GM18870 (cell line): ENCODE measurements at regions not wholly inside any gene's neighbourhood (a gene's known extent, or its start where the extent isn't known, plus 50 kb on each side); places are given as distances from the start of the nearest gene placed in this dataset.

ENCODE experiments used
- ATAC-seq: cut with Tn5 transposase; IDR thresholded peaks from one replicate; pipeline ENCODE4 v1.9.1; 2021; ENCODE audit warnings: moderate library complexity; ENCODE audit not compliant: unreplicated experiment

DNA sequence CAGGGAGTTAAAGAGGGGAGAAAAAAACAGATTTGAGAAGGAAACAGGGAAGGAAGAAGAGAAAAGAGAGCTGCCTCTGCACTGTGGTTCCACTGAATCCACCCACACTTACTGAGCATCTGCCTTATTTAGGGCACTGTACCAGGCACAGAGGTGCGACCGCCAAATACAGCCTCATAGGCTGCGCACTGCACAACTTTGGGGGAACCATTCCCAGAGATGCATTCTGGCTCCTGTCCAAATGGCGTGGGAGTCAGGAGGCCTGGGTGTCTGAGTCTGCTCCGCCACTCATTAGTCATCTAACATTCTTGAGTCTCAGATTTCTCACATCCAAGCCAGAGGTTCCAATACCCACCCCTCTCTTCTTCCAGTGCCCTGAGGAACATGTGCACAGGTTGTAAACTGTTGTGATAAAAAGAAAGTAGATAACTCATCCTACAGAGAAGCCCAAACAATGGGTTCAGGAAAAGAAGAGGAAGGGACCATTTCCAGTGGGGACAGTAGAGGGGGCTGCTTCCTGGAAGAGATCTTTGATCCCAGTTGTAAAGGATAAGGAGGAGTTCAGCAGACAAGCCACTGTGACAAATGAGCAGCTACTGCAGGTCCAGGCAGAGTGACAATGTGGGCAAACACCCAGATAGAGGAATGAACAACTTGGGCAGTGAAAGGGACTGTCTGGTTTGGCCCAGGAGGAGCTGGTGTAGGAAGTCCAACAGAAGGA, 254.6 kb downstream of the UACA start:
- ATAC-seq: no peak

DNA sequence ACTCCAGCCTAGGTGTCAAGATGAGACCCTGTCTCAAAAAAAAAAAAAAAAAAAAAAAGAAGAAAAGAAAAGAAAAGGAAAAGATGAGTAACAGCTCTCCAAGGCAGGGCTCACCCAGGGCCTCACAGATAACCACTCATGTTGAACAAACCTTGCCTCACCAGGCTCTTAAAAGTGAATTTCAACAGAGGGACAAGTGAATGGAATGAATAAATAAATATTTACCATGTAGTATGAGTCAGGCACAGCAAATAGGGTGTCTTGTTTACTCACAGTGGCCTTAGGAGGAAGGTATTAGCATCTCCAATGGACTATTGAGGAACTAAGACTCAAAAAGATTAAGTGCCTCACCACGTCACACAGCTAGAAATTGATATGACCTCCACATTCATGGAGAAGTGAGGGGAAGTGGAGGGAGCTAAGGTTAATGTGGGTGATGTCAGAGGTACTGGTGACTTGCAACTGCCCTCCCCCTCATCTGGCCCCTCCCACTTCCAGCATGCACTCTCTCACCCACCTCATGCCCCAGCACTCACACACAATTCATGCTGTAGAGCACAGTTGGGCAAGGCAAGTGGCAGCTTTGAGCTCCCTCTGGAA, 255.5 kb downstream of the UACA start:
- no peak for ATAC-seq

DNA sequence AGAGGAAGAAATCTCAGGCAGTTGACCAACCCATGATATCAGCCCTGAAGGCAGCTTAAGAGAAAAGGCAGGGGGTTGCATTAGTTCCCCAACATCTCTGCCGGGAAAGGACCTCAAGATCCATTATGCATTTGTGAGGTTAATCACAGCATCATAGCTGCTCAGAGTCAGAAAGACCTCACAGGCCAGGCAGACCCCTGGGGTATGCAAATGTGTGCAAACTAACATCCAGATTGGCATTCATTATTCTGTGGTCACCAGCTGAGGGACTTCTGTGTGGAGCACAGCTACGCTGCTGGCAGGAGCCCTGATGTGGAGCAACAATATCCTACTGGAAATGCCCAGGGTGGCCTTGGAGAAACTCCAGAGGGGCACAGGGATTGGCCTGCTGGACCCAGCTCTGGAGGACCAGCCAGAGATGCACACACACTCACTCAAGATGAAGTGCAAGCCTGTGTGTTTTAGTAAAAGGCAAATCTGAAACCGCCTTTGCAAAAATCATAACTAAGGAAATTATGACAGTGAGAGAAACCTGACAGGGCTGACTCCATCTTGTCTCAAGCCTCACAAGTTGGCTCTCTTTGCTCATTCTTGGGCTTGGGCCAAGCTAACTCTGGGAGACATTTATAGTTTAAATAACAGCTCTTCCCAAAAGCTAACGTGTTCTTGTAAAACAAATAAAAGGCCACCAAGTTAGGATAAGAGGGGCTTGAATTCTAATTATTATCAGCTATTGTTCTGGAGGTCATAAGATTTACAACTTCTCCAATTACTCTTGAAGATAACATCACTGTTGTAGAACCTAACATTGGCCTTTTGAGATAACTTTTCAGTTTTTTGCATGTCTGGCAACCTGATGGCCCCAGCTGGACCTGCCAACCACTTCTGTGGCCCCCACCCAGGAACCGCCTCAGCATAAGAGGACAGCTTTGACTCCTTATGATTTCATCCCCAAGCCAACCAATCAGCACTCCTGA, 257.1 kb downstream of the UACA start:
- ATAC-seq: no peak

DNA sequence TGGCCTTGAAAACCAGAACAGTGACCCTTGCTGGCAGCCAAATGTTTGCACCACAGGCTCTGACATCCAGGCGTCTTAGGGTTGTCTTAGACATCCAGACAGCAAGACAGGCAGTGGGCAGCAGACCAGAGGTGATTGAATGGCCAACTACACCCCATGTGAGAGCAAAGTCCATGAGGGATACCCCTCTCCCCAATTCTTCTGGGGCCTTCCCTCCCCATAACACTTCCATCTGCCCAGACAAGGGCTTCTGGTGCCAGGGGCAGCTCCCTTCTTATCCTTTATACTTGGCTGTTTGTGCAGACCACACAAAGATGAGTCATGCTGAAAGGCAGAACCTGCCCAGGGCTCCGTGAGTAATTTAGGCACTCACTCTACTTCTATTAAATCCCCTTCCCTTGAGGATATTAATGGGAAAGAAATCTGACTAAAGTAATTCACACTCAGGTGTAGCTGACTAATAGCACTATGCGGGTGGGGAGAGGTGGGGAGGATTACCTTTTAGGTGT, 257.9 kb downstream of the UACA start:
- ATAC-seq: no peak

DNA sequence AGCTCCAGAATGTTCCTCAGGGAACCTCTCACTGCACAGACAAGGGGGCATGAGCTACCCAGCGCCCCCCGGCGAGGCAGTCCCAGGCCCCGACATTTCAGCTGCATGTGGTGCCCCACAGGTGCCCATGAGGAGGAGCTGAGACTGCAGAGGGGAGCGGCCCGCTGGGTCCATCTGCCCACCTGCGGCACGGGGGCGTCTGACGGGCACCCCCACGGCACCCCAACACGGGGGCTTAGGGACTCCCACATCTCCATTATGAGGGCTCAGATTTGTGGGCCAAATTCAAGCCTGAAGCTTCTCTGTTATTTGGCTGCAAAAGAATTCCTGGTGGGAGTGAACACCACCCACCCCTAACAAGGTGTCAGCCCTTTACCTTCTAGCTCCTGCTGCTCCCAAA, 258.4 kb downstream of the UACA start:
- ATAC-seq: no peak

DNA sequence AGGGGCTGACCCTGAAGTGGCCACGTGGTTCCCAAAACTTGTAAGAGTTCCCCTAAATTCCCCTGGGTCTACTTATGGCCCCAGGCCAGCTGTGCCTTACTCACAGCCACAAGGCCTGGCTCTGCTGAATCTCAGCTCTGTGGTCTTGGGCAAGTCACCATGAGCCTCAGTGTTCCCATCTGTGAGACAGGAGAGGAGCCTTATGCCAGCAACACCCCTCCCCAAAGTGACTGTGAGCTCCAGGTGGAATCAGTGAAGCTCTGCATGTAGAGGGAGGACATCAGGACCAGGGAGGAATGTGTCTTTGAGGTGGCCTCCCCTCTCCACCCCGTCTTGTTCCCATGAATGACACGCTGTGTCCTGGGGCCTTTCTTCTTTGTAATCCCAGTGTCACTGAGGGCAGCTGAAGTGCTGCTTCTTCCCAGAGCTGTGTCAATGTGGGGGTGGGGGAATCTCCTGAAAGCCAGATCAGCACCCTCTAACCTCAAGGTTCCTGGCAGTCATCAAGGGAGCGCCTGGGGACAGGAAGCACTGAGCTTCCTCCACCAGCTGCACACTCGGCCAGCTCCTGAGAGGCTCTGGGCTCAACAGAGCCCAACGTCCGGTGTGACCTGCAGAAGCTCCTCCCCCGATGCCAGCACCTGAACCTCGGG, 258.9 kb downstream of the UACA start:
- peak; percentile 36 for ATAC-seq

DNA sequence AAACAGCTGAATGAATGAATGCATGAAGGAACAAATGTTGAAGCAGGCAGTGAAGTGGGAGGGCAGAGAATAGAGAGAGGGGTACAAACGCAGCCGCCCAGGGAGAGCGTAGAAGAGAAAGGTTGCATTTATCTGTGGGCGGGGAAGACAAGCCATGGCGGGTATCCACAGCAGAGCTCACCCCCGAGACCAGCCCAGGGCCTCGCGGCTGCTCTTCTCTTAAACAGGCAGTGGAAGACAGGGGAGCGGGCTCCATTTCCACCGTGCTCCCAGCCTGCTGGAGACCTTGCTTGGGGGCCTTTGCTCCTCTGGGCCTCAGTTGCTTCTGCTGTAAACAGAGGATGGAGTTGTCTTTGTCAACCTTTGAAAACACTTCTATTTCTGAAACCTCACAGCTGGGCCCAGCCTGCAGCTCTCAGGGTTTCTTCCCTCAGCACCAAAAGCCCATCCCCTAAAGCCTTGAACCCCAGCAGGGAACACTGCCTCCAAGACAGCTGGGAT, 259.5 kb downstream of the UACA start:
- ATAC-seq: no peak

DNA sequence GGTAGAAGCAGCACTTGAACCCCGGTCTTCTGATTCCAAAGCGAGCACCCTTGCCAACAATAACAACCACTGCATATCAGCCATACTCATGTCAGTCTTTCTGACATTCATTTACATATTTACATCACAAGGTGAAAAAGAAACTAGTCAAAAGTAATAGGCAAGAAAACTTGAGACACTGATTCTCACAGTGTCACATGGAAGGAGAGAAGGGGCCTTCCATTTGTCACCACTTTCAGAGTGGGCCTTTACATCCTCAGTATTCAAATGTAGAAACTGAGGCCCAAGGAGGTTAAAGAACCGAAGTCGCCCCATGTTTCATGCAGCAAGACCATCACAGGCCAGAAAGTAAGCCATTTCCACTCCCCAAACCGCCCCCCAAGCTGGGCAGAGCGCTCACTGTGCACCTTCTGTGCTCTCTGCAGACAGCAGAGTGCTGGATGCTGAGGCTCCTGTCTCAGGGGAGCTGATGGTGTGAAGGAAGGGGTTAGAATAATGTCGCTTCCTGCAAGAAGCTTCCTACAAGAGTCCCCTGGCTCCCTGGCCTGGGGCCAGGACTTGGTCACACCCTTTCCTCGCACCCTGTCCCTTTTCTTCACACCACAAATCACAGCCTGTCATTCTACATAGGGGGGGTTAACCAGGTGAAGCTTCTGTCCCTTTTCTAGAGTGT, 260.1 kb downstream of the UACA start:
- no peak for ATAC-seq

DNA sequence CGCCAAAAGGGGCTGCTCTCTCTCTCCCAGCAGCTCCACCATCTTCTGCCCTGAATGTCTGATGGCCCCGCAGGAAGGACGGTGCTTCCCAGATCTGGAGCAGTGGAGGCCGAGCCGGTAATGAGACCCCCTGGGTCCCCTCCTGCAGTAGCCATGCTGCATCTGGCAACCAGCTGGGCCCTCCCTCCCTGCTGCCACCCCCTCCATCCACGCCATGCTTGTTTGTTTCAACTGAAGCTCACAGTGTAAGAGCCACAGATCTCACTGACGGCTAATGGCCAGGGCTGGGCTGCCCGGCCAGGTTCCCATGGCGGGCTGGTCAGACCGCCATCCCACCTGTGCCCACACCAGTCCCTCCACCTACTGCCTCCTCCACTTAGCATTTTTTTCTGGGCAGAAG, 260.8 kb downstream of the UACA start:
- no peak for ATAC-seq

DNA sequence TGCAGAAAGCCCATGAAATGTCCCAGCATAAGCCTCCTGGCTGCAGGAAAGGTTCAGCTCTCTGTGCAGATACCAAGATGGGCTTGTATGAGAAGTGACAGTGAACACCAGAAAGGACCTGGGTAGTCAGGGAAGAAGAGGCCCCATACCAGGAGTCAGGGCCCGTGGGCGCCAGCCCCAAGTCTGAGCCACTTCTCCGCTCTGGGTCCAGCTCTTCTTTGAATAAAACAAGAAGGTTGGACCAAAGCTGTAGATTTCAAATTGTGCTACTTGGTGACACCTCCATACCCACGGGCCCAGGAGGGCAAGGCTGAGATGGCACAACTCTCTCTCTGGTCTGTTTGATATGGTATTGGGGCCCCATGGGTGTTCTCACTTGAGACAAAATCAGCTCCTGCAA, 261.5 kb downstream of the UACA start:
- ATAC-seq: no peak

DNA sequence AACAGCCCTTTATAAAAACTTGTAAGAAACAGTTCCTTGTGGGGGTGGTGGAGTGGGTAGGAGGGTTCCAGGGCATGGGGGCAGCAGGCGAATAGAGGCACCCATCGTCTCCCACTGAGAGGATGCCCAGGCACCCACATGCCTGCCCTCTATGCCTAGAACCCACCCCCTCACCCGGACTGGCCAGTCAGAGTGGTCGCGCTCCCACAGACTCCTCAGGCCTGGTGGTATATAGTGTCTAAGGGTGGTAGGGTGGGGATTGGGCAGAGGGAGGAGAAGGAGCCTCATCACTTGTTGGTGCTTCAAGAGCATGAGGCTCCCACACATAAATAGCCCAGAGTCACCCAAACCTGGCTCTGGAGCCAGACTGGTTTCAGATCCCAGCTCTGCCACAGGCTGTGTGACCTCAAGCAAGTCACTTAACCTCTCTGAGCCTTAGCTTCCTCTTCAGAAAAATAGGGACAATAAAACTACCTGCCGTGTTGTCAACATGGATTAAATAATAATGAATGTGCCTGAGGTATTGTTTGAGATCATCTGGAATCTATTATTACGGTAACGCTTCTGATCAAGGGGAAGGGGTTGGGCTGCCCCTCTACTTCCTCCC, 262.1 kb downstream of the UACA start:
- no peak for ATAC-seq

DNA sequence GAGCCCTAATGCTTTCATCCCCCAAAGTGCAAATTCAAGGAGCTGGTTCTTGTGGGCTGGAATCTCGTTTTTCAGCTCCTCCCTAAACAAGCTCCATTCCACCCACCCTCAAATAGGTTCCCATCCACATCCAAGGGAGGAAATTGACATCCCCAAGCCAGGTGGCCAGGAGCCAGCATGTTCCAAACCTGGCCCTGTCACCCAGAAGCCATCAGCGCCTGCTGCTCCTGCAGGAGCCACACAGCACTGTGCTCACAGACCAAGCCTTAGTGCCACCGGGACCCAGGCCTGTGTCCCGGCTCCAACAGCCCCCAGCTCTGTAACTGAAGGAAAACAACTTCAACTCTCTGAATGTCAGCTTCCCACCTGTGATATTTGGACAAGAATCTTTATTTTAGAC, 263.6 kb downstream of the UACA start:
- ATAC-seq: no peak

DNA sequence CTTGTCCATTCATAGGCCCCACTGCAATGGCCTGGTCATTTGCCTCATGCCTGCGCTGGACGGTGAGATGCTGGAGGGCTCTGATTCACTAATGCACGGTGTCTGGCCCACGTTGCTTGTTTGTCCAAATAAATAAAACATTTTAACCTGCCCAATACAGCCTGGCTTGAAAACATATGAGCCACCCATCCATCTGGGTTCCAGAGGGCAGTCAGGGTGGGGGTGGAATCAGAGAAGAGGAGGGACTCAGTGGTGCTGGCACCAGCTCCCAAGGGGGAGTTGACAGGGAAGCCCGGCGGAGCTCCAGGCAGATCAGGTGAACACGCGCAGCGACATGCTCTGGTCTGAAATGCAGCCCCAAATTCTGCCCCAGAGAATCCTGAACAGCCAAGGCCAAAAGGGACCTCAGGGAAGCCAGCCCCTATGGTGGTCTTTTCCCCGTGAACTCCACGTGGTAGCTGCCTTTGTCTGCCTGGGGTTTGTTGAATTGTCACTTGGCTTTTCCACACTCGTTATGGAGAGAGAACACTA, 265.2 kb downstream of the UACA start:
- no peak for ATAC-seq

DNA sequence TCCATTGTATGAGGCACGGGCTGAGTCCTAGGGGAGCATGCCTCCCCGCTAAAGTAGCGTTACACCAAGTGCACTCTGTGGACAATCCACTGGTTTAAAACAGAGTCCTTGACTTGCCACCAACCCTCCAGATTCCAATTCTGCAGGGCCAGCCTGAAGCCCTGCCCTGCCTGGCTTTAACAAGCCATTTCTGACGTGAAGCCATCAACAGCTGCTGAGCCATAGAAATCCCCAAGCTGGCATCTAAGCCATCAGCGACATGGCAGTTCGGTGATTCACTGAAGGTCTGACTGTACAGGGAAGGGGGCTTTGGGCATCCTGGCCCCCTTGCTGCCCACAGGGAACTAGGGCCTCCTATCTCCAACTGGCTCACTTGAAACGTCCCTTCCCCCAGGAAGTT, 265.7 kb downstream of the UACA start:
- no peak for ATAC-seq

DNA sequence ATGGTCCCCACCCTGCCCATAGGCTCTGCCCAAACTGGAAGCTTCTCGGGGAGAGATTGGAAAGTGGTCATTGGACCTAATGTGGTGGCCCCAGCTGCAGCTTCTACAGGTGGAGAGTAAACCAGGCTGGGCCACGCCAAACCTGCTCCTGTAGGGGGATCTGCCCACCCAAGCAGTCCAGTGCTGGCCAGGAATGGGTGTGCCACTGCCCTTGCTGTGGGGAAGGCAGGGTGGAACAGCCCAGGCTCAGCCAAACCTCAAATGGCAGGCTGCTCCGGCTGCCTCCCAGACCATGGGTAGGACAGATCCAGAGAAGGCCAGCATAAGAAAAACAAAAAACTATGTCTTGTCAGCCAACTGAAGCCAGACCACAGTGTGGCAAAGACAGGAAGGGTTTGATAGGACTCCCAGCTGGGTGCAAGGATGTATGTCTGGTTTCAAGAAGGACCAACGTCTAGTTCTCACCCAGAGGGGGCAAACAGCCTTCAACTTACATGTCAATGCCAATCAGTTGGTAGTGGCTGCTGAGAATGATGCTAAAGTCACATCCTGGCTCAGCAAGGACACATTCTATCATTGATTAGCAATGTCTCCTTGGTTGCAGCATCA, 267.3 kb downstream of the UACA start:
- no peak for ATAC-seq

DNA sequence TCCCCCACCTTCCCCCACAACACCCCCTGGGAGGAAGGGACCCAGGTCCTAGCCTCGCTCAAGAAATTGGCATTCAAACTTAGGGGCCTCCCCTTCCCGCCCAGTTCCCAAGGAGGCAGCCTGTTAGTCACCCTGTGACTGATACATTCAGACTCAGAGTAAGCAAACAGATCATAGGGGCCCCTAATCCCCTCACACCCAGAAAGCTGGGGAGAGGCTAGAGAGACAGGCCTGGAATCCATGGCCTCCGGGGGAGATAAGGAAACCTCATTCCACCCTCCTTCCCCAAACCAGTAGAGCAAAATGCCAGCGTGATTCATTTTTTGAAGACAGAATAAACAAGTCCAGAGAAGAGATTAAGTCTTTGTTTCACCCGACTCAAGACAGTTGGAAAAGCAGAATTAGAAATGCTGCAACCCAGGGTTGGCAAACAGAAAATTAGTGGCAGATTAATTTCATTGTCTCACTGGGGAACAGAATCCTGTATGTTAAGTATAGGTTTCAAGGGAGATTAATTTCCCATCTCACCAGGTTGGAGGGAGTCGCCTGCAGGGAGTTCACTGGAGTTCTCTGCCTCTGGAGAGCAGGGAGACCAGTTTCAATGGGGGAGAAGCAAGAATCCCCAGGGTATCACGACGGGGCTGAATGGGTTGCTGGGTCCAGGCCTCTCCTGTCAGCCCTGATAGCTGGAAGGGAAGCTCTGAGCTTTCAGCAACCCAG, 268.3 kb downstream of the UACA start:
- ATAC-seq: no peak

DNA sequence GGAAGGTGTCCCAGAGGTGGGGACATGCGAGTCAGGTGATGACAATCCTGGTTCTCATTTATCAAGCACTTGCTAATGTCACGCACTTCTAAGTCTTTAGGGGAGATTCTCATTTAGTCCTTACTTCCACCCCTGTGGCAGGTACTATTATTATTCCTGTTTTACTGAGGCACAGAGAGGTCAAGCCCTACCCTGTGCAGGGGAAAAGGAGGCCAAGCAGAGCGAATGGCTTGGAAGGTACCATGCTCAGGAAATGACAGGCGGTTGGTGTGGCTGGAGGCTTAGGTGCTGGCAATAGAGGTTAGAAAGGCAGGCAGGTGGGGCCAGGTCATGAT, 268.9 kb downstream of the UACA start:
- no peak for ATAC-seq

DNA sequence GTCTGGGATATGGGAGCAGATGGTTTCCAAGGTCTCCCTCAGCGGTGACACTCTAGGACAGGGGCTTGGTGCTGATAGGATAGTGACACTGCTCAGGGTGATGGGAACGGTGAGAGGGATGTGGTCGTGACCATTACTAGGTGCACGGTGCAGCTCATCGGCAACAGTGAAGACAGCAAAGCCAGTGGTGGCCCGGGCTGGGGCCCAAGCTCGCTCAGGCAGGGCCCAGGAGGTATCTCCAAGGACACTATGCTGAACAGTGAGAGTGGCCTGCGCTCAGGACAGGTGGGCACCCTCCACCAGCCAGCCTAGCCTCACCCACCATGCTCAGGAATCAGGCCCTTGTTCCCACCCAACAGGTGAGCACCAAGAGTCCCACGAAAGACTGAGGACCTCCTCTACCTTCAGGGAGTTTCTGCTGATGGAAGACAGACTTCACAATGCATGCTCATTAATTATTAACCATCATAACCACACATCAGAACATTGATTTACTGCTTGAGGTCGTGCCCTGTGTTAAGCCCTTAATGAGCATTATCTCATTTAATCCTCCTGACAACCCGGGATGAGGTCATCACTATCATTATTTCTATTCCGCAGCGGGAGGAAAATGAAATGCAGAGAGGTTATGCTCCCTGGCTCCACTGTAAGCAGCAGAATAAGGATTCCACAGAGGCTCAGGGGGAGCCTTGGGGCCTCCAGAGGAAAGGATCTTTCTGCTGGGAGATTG, 269.4 kb downstream of the UACA start:
- peak; percentile 31 for ATAC-seq
